ENCODE measurements at regions not wholly inside any gene's neighbourhood (a gene's known extent, or its start where the extent isn't known, plus 50 kb on each side); places are given as distances from the start of the nearest gene placed in this dataset.
A peak's percentile ranks its signal among the peaks of the same experiment; 100 is the strongest.

DNA sequence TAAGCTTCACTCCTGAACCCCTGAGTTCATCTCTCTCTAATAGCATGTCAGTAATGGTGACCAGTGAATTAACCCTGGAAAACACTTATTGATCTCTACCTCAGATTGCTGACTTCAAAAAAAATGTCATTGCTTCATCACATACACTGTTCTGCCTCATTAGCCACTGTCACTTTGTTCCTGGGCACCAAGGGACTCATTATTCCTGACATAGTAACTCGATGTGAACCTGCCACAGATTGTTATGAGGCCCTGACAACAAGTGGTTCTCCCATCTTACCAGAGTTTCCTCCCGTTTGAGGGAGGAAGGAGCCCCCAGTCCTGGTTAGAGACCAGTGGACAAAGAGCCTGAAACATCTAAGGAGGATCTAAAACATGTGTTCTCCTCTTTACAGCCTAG, 403.3 kb upstream of the SMIM21 start:
- TF ChIP-seq, protein P1, sequence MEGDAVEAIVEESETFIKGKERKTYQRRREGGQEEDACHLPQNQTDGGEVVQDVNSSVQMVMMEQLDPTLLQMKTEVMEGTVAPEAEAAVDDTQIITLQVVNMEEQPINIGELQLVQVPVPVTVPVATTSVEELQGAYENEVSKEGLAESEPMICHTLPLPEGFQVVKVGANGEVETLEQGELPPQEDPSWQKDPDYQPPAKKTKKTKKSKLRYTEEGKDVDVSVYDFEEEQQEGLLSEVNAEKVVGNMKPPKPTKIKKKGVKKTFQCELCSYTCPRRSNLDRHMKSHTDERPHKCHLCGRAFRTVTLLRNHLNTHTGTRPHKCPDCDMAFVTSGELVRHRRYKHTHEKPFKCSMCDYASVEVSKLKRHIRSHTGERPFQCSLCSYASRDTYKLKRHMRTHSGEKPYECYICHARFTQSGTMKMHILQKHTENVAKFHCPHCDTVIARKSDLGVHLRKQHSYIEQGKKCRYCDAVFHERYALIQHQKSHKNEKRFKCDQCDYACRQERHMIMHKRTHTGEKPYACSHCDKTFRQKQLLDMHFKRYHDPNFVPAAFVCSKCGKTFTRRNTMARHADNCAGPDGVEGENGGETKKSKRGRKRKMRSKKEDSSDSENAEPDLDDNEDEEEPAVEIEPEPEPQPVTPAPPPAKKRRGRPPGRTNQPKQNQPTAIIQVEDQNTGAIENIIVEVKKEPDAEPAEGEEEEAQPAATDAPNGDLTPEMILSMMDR (IDR thresholded peaks at IDR 0.05) = no peak
- ATAC-seq = no peak
- H3K4me1 ChIP-seq = no peaks in the 10 kb centered on the region

DNA sequence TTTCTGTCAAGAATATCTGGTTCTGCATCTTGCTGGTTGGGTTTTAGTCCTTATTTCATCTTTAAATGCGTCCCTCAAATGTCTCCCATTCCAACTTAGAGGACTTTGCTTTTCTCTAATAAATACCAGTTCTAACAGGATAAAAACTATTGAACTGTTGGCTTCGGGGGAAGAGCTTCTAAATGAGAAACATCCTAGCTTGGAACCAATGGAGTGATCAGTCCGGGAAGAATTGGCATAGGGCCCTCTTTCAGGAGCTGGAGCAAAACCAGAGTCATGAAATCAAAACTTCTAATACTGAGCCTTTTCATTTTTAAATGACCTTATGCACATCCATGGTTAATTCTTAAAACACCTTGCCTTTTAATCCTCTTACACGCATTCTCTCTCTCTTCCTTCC, 401.6 kb upstream of the SMIM21 start:
- H3K27ac ChIP-seq = no peak overlapping the region
- ATAC-seq (no peak), DNase-seq (no peak)
- H3K9me3 ChIP-seq = no peaks in the 10 kb centered on the region
- TF ChIP-seq, protein P1 (IDR thresholded peaks at IDR 0.05) = no peak
- no peak overlapping the region for H3K4me3 ChIP-seq
- intact Hi-C loops (cut with DNase I) = no loop called here
- no peaks in the 10 kb centered on the region for H3K4me1 ChIP-seq
- H3K36me3 ChIP-seq = no peaks in the 10 kb centered on the region
- no peaks in the 10 kb centered on the region for H3K27me3 ChIP-seq

More for the DNA sequence above, 403.3 kb upstream of the SMIM21 start:
- Histone ChIP-seq H3K27me3 (no peaks in the 10 kb centered on the region), H3K36me3 (no peaks in the 10 kb centered on the region), H3K4me3 (no peak overlapping the region), H3K9me3 (no peaks in the 10 kb centered on the region), H3K27ac (no peak overlapping the region)
- no peak for DNase-seq
- intact Hi-C loops (cut with DNase I) = no loop called here

GRCh38 chr18:75828379-75828778, 400.9 kb upstream of the SMIM21 start:
- no peak overlapping the region for H3K4me3 ChIP-seq
- no peaks in the 10 kb centered on the region for H3K9me3 ChIP-seq
- no peak overlapping the region for H3K27ac ChIP-seq
- TF ChIP-seq, protein P1 (IDR thresholded peaks at IDR 0.05) = no peak
- intact Hi-C loops (cut with DNase I) = no loop called here
- H3K36me3 ChIP-seq = no peaks in the 10 kb centered on the region
- no peaks in the 10 kb centered on the region for H3K27me3 ChIP-seq
- no peaks in the 10 kb centered on the region for H3K4me1 ChIP-seq
- peak in 1 of 4 donors; percentile 14 for DNase-seq
- no peak for ATAC-seq

DNA sequence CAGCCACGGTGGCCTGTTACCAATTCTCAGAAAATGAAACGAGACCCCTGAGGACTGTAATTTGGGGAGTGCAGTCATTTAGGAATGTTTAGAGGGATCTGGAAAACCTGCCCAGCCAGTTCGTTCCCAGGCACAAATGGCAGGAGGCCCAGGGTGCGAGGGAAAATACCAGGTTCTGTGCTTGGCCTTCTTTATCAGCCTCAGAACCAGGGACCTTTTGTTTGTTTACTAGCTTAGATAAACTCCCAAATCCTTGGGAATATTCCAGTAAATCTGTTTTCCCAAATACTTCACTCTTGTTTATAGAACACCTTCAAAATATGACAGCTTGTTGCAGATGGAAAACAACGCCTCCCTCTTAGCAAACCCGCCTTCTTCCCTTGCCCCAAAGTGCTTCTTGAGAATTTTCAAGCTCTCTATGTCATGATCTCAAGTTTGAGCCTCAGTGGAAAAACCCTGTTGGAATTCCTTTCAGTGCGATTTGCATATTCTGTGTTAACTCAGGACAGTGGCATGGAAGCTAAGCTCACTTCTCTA, 400.3 kb upstream of the SMIM21 start:
- peak in 2 of 4 donors; percentile 75 to 83 for DNase-seq
- intact Hi-C loops (cut with DNase I) = no loop called here
- peak; percentile 76 for ATAC-seq
- Histone ChIP-seq H3K9me3 (no peaks in the 10 kb centered on the region), H3K27me3 (no peaks in the 10 kb centered on the region), H3K4me1 (no peaks in the 10 kb centered on the region), H3K27ac (no peak overlapping the region), H3K4me3 (no peak overlapping the region), H3K36me3 (no peaks in the 10 kb centered on the region)
- TF ChIP-seq, protein P1 (IDR thresholded peaks at IDR 0.05) = no peak

- H3K4me1 ChIP-seq = no peaks in the 10 kb centered on the region
- no peaks in the 10 kb centered on the region for H3K9me3 ChIP-seq
- no peak overlapping the region for H3K4me3 ChIP-seq
- ATAC-seq (no peak), DNase-seq (no peak)
- no peaks in the 10 kb centered on the region for H3K36me3 ChIP-seq
- H3K27me3 ChIP-seq = no peaks in the 10 kb centered on the region
- H3K27ac ChIP-seq = no peak overlapping the region
- TF ChIP-seq, protein P1 (IDR thresholded peaks at IDR 0.05) = no peak
- intact Hi-C loops (cut with DNase I) = no loop called here
Measured at GRCh38 chr18:75824661-75825060, 397.2 kb upstream of the SMIM21 start.
